HUES64 (cell line): ENCODE measurements at regions not wholly inside any gene's neighbourhood (a gene's known extent, or its start where the extent isn't known, plus 50 kb on each side); places are given as distances from the start of the nearest gene placed in this dataset.

Experiments used
- H3K27ac ChIP-seq: 2 replicates; pipeline ENCODE4 v1.7.0; 2013; ENCODE audit warnings: low read depth, low read length, inconsistent platforms
- H3K27me3 ChIP-seq: 2 replicates; pipeline ENCODE4 v1.6.1; 2013; ENCODE audit warnings: mild to moderate bottlenecking, low read length; ENCODE audit not compliant: insufficient read depth
- H3K36me3 ChIP-seq: 2 replicates; pipeline ENCODE4 v1.6.1; 2013; ENCODE audit warnings: mild to moderate bottlenecking, low read length; ENCODE audit not compliant: insufficient read depth
- H3K4me1 ChIP-seq: 2 replicates; pipeline ENCODE4 v1.6.1; 2013; ENCODE audit warnings: mild to moderate bottlenecking, low read length, moderate library complexity; ENCODE audit not compliant: insufficient read depth
- H3K4me3 ChIP-seq: 2 replicates; pipeline ENCODE4 v1.5.1; 2013; ENCODE audit warnings: mild to moderate bottlenecking, low read length, moderate library complexity
- H3K9ac ChIP-seq: 2 replicates; pipeline ENCODE4 v1.6.1; 2013; ENCODE audit warnings: mild to moderate bottlenecking, low read depth, low read length
- H3K9me3 ChIP-seq: 2 replicates; pipeline ENCODE4 v1.6.1; 2013; ENCODE audit warnings: low read depth, low read length; ENCODE audit not compliant: insufficient read depth
- WGBS: fragments of 150-250, 120-280 bp; methylation state at CpG from one replicate; pipeline ENCODE4 v1.1.7; 2013; ENCODE audit warnings: missing lambda C conversion rate; 5-methylcytosine and 5-hydroxymethylcytosine counted together

GRCh38 chr5:3276896-3277295 lies 318.7 kb upstream of the IRX1 start:
- Histone ChIP-seq H3K27me3 (no peaks in the 10 kb centered on the region), H3K9ac (no peak overlapping the region), H3K27ac (no peak overlapping the region), H3K9me3 (no peaks in the 10 kb centered on the region), H3K4me1 (peaks cover 6% of the 10 kb centered on the region; the same call in 1 of the 2 replicates), H3K4me3 (no peak overlapping the region), H3K36me3 (no peaks in the 10 kb centered on the region)
- 67% methylated on average over 7 of the region's 7 CpGs for WGBS

- H3K9ac ChIP-seq, result no peak overlapping the region
- no peak overlapping the region for H3K27ac ChIP-seq
- no peaks in the 10 kb centered on the region for H3K27me3 ChIP-seq
- 87% methylated on average over 24 of the region's 28 CpGs for WGBS
- no peaks in the 10 kb centered on the region for H3K9me3 ChIP-seq
- H3K36me3 ChIP-seq, result no peaks in the 10 kb centered on the region
- H3K4me1 ChIP-seq, result no peaks in the 10 kb centered on the region
- no peak overlapping the region for H3K4me3 ChIP-seq
Measured at GRCh38 chr5:3269395-3270169, 326.1 kb upstream of the IRX1 start.

GRCh38 chr5:3268760-3269330 lies 326.8 kb upstream of the IRX1 start:
- Histone ChIP-seq H3K4me1 (no peaks in the 10 kb centered on the region), H3K9me3 (no peaks in the 10 kb centered on the region), H3K27me3 (no peaks in the 10 kb centered on the region), H3K4me3 (no peak overlapping the region), H3K36me3 (no peaks in the 10 kb centered on the region), H3K27ac (no peak overlapping the region), H3K9ac (no peak overlapping the region)
- whole genome bisulfite sequencing, result 98% methylated on average over 9 of the region's 9 CpGs

- H3K27ac ChIP-seq, result no peak overlapping the region
- no peaks in the 10 kb centered on the region for H3K4me1 ChIP-seq
- WGBS, result 90% methylated on average over 5 of the region's 5 CpGs
- no peaks in the 10 kb centered on the region for H3K9me3 ChIP-seq
- H3K36me3 ChIP-seq, result no peaks in the 10 kb centered on the region
- H3K9ac ChIP-seq, result no peak overlapping the region
- no peak overlapping the region for H3K4me3 ChIP-seq
- H3K27me3 ChIP-seq, result no peaks in the 10 kb centered on the region
Measured at GRCh38 chr5:3266861-3267260, 328.8 kb upstream of the IRX1 start.

GRCh38 chr5:3265936-3266335 lies 329.7 kb upstream of the IRX1 start:
- 86% methylated on average over 6 of the region's 6 CpGs for WGBS
- Histone ChIP-seq H3K4me1 (no peaks in the 10 kb centered on the region), H3K27me3 (no peaks in the 10 kb centered on the region), H3K27ac (no peak overlapping the region), H3K9me3 (no peaks in the 10 kb centered on the region), H3K9ac (no peak overlapping the region), H3K36me3 (no peaks in the 10 kb centered on the region), H3K4me3 (no peak overlapping the region)

GRCh38 chr5:3265131-3265885 lies 330.3 kb upstream of the IRX1 start:
- Histone ChIP-seq H3K4me3 (no peak overlapping the region), H3K9me3 (no peaks in the 10 kb centered on the region), H3K4me1 (no peaks in the 10 kb centered on the region), H3K9ac (no peak overlapping the region), H3K27ac (no peak overlapping the region), H3K27me3 (no peaks in the 10 kb centered on the region), H3K36me3 (no peaks in the 10 kb centered on the region)
- 93% methylated on average over 3 of the region's 5 CpGs for WGBS

- Histone ChIP-seq H3K36me3 (no peaks in the 10 kb centered on the region), H3K27me3 (no peaks in the 10 kb centered on the region), H3K9me3 (no peaks in the 10 kb centered on the region), H3K4me1 (no peaks in the 10 kb centered on the region), H3K27ac (no peak overlapping the region), H3K9ac (no peak overlapping the region), H3K4me3 (no peak overlapping the region)
- 90% methylated on average over 4 of the region's 4 CpGs for WGBS
Measured at GRCh38 chr5:3262451-3262850, 333.2 kb upstream of the IRX1 start.

GRCh38 chr5:3261081-3261480 lies 334.6 kb upstream of the IRX1 start:
- no peaks in the 10 kb centered on the region for H3K9me3 ChIP-seq
- 96% methylated on average over 4 of the region's 4 CpGs for WGBS
- no peaks in the 10 kb centered on the region for H3K36me3 ChIP-seq
- no peaks in the 10 kb centered on the region for H3K27me3 ChIP-seq
- no peak overlapping the region for H3K4me3 ChIP-seq
- H3K9ac ChIP-seq, result no peak overlapping the region
- no peaks in the 10 kb centered on the region for H3K4me1 ChIP-seq
- H3K27ac ChIP-seq, result no peak overlapping the region

- Histone ChIP-seq H3K36me3 (no peaks in the 10 kb centered on the region), H3K4me1 (no peaks in the 10 kb centered on the region), H3K27me3 (no peaks in the 10 kb centered on the region), H3K4me3 (no peak overlapping the region), H3K27ac (no peak overlapping the region), H3K9ac (no peak overlapping the region), H3K9me3 (no peaks in the 10 kb centered on the region)
- 94% methylated on average over 9 of the region's 9 CpGs for WGBS
Measured at GRCh38 chr5:3258050-3258449, 337.6 kb upstream of the IRX1 start.

- WGBS, result 75% methylated on average over 1 of the region's 1 CpG
- Histone ChIP-seq H3K36me3 (no peaks in the 10 kb centered on the region), H3K9me3 (no peaks in the 10 kb centered on the region), H3K27me3 (no peaks in the 10 kb centered on the region), H3K27ac (no peak overlapping the region), H3K9ac (no peak overlapping the region), H3K4me1 (peaks cover 19% of the 10 kb centered on the region), H3K4me3 (no peak overlapping the region)
Measured at GRCh38 chr5:3252235-3252634, 343.4 kb upstream of the IRX1 start.

GRCh38 chr5:3251784-3252183 lies 343.8 kb upstream of the IRX1 start:
- H3K27me3 ChIP-seq, result no peaks in the 10 kb centered on the region
- WGBS, result 26% methylated on average over 5 of the region's 5 CpGs
- H3K36me3 ChIP-seq, result no peaks in the 10 kb centered on the region
- peaks cover 19% of the 10 kb centered on the region for H3K4me1 ChIP-seq
- no peak overlapping the region for H3K4me3 ChIP-seq
- no peak overlapping the region for H3K9ac ChIP-seq
- H3K27ac ChIP-seq, result no peak overlapping the region
- no peaks in the 10 kb centered on the region for H3K9me3 ChIP-seq
